SK-N-MC (cell line): ENCODE measurements at regions not wholly inside any gene's neighbourhood (a gene's known extent, or its start where the extent isn't known, plus 50 kb on each side); places are given as distances from the start of the nearest gene placed in this dataset.

Source experiments
- EZH2 ChIP-seq: fragments of 200-600 bp; sonication (generic); IDR thresholded peaks from one replicate; pipeline ENCODE4 v1.6.1; 2017; ENCODE audit warnings: antibody characterized with exemption
- FOXP2 ChIP-seq: optimal IDR thresholded peaks from 2 replicates; pipeline ENCODE3; 2011; ENCODE audit warnings: mild to moderate bottlenecking, moderate library complexity; ENCODE audit not compliant: insufficient read depth; ENCODE audit errors: extremely low read length, control extremely low read depth
- POLR2AphosphoS5 ChIP-seq: IDR thresholded peaks from 2 replicates; pipeline ENCODE4 v1.6.1; 2012; ENCODE audit warnings: mild to moderate bottlenecking, low read depth, low read length, borderline replicate concordance

GRCh38 chr20:40191573-40191972 is 497.5 kb downstream of the MAFB start:
- TF ChIP-seq EZH2 (no peak), POLR2AphosphoS5 (no peak), FOXP2 (no peak)
